H9 (cell line): ENCODE measurements at regions not wholly inside any gene's neighbourhood (a gene's known extent, or its start where the extent isn't known, plus 50 kb on each side); places are given as distances from the start of the nearest gene placed in this dataset.

Experiments
- DNase-seq: peaks from one replicate; pipeline ENCODE4 v3.0.0-alpha.2; 2017
- H2AFZ ChIP-seq: one replicate; pipeline ENCODE4 v1.6.1; 2013; ENCODE audit warnings: mild to moderate bottlenecking, low read length, control low read depth, moderate library complexity
- H2AK5ac ChIP-seq: 2 replicates; pipeline ENCODE4 v1.6.1; 2013; ENCODE audit warnings: low read length, control low read depth, mixed read lengths; ENCODE audit not compliant: insufficient read length
- H2BK120ac ChIP-seq: one replicate; pipeline ENCODE4 v1.6.1; 2013; ENCODE audit warnings: low read depth, mild to moderate bottlenecking, low read length, control low read depth, inconsistent platforms; ENCODE audit not compliant: poor library complexity, severe bottlenecking
- H2BK12ac ChIP-seq: 2 replicates; pipeline ENCODE4 v1.6.1; 2013; ENCODE audit warnings: low read length, control low read depth, mixed read lengths, low read depth; ENCODE audit not compliant: insufficient read length
- H2BK15ac ChIP-seq: 2 replicates; pipeline ENCODE4 v1.6.1; 2013; ENCODE audit warnings: low read depth, low read length, control low read depth
- H2BK20ac ChIP-seq: one replicate; pipeline ENCODE4 v1.6.1; 2013; ENCODE audit warnings: low read depth, mild to moderate bottlenecking, low read length, control low read depth, inconsistent platforms; ENCODE audit not compliant: poor library complexity, severe bottlenecking
- H2BK5ac ChIP-seq: 2 replicates; pipeline ENCODE4 v1.6.1; 2013; ENCODE audit warnings: low read length, control low read depth, mixed read lengths; ENCODE audit not compliant: insufficient read length
- H3K14ac ChIP-seq: 2 replicates; pipeline ENCODE4 v1.6.1; 2013; ENCODE audit warnings: low read length, control low read depth; ENCODE audit not compliant: insufficient read depth
- H3K18ac ChIP-seq: 2 replicates; pipeline ENCODE4 v1.6.1; 2013; ENCODE audit warnings: low read depth, mild to moderate bottlenecking, mixed read lengths, low read length, control low read depth; ENCODE audit not compliant: insufficient read length
- H3K23ac ChIP-seq: 2 replicates; pipeline ENCODE4 v1.6.1; 2013; ENCODE audit warnings: low read length, control low read depth, mixed read lengths, low read depth; ENCODE audit not compliant: insufficient read length
- H3K23me2 ChIP-seq: 2 replicates; pipeline ENCODE4 v1.6.1; 2013; ENCODE audit warnings: low read depth, mild to moderate bottlenecking, mixed read lengths, low read length, control low read depth; ENCODE audit not compliant: insufficient read length, poor library complexity, severe bottlenecking
- H3K27ac ChIP-seq: 2 replicates; pipeline ENCODE4 v1.5.1; 2013; ENCODE audit warnings: low read length, control low read depth, mixed read lengths, low read depth; ENCODE audit not compliant: insufficient read length
- H3K27me3 ChIP-seq: 2 replicates; pipeline ENCODE4 v1.6.1; 2013; ENCODE audit warnings: low read length, control low read depth, inconsistent platforms; ENCODE audit not compliant: insufficient read depth
- H3K4ac ChIP-seq: 2 replicates; pipeline ENCODE4 v1.6.1; 2013; ENCODE audit warnings: low read depth, mild to moderate bottlenecking, control low read depth, inconsistent platforms, low read length, moderate library complexity
- H3K4me1 ChIP-seq: 2 replicates; pipeline ENCODE4 v1.6.1; 2013; ENCODE audit warnings: low read length, control low read depth, inconsistent platforms; ENCODE audit not compliant: insufficient read depth
- H3K4me2 ChIP-seq: 2 replicates; pipeline ENCODE4 v1.6.1; 2013; ENCODE audit warnings: low read length, control low read depth, mixed read lengths; ENCODE audit not compliant: insufficient read length, insufficient read depth
- H3K56ac ChIP-seq: 2 replicates; pipeline ENCODE4 v1.6.1; 2013; ENCODE audit warnings: low read depth, mild to moderate bottlenecking, mixed read lengths, low read length, control low read depth; ENCODE audit not compliant: insufficient read length
- H3K79me1 ChIP-seq: 2 replicates; pipeline ENCODE4 v1.6.1; 2013; ENCODE audit warnings: low read depth, mild to moderate bottlenecking, moderate library complexity, low read length, control low read depth, inconsistent platforms; ENCODE audit not compliant: insufficient read depth, poor library complexity, severe bottlenecking
- H3K79me2 ChIP-seq: 2 replicates; pipeline ENCODE4 v1.6.1; 2013; ENCODE audit warnings: low read length, control low read depth, inconsistent platforms; ENCODE audit not compliant: insufficient read depth
- H3K9ac ChIP-seq: 2 replicates; pipeline ENCODE4 v1.6.1; 2013; ENCODE audit warnings: low read length, control low read depth, mixed read lengths; ENCODE audit not compliant: insufficient read length; ENCODE audit errors: extremely low read depth
- H3K9me3 ChIP-seq: one replicate; pipeline ENCODE4 v1.6.1; 2013; ENCODE audit warnings: low read depth, low read length, inconsistent platforms; ENCODE audit not compliant: control insufficient read depth
- H3T11ph ChIP-seq: one replicate; pipeline ENCODE4 v1.6.1; 2013; ENCODE audit warnings: mild to moderate bottlenecking, low read length, control low read depth, inconsistent platforms
- H4K20me1 ChIP-seq: one replicate; pipeline ENCODE4 v1.6.1; 2013; ENCODE audit not compliant: control insufficient read depth, insufficient read length, insufficient read depth
- H4K5ac ChIP-seq: 2 replicates; pipeline ENCODE4 v1.6.1; 2013; ENCODE audit warnings: low read depth, mild to moderate bottlenecking, mixed read lengths, low read length, control low read depth; ENCODE audit not compliant: insufficient read length
- H4K8ac ChIP-seq: replicated peaks from 2 replicates; pipeline ENCODE4 v1.6.1; 2013; ENCODE audit warnings: low read length, control low read depth, mixed read lengths, low read depth; ENCODE audit not compliant: insufficient read length
- H4K91ac ChIP-seq: 2 replicates; pipeline ENCODE4 v1.6.1; 2013; ENCODE audit warnings: low read depth, mild to moderate bottlenecking, moderate library complexity, mixed read lengths, low read length, control low read depth; ENCODE audit not compliant: insufficient read length
- H3K27ac Mint-ChIP-seq, 3 experiments: 2 replicates in 2 of 3; 3 replicates in 1 of 3; pipeline ENCODE4 v1.8.0; 2020 to 2021; ENCODE audit warnings: mixed read lengths in 3 of 3, mild to moderate bottlenecking in 1 of 3, moderate library complexity in 1 of 3
- H3K27me3 Mint-ChIP-seq: 2 replicates; pipeline ENCODE4 v1.8.0; 2021; ENCODE audit warnings: low read depth, mild to moderate bottlenecking, moderate library complexity, mixed read lengths
- H3K36me3 Mint-ChIP-seq, 3 experiments: 2 replicates in 2 of 3; 3 replicates in 1 of 3; pipeline ENCODE4 v1.8.0; 2020 to 2021; ENCODE audit warnings: low read depth in 3 of 3, mixed read lengths in 3 of 3; ENCODE audit not compliant: insufficient read depth in 1 of 3
- H3K4me1 Mint-ChIP-seq, 2 experiments: 2 replicates each; pipeline ENCODE4 v1.8.0; 2020; ENCODE audit warnings: mixed read lengths in 2 of 2
- H3K4me3 Mint-ChIP-seq, 2 experiments: 2 replicates in 1 of 2; 3 replicates in 1 of 2; pipeline ENCODE4 v1.8.0; 2020 to 2021; ENCODE audit warnings: mild to moderate bottlenecking in 2 of 2, mixed read lengths in 2 of 2, moderate library complexity in 1 of 2
- H3K9me3 Mint-ChIP-seq, 2 experiments: 2 replicates in 1 of 2; 3 replicates in 1 of 2; pipeline ENCODE4 v1.8.0; 2020; ENCODE audit warnings: mild to moderate bottlenecking in 2 of 2, mixed read lengths in 2 of 2, moderate library complexity in 1 of 2
- CTCF ChIP-seq: fragments of 200-600 bp; sonication (generic); conservative IDR thresholded peaks from 3 replicates; pipeline ENCODE4 v1.8.0; 2021; ENCODE audit warnings: antibody characterized with exemption, mild to moderate bottlenecking
- WGBS: extraction: QIAGEN DNeasy Blood & Tissue Kit; methylation state at CpG from one replicate; pipeline ENCODE4 v1.1.7; 2013; ENCODE audit warnings: missing lambda C conversion rate, low lambda C conversion rate, mixed read lengths; ENCODE audit not compliant: insufficient read length; ENCODE audit errors: extremely low coverage; 5-methylcytosine and 5-hydroxymethylcytosine counted together

- no CpG with 5 or more reads among the region's 20 CpGs for WGBS
- DNase-seq = no peak
- Histone ChIP-seq H2BK5ac (no peak overlapping the region), H3K14ac (no peak overlapping the region), H2BK15ac (no peak overlapping the region), H4K8ac (no peak overlapping the region), H3K4me1 (no peaks in the 10 kb centered on the region), H3K56ac (no peak overlapping the region), H4K5ac (no peak overlapping the region), H3K27ac (no peak overlapping the region), H3K23ac (no peak overlapping the region), H3K79me2 (no peaks in the 10 kb centered on the region), H3T11ph (no peak overlapping the region), H3K79me1 (no peaks in the 10 kb centered on the region), H3K4ac (no peak overlapping the region), H3K9me3 (peaks cover 48% of the 10 kb centered on the region), H2BK12ac (no peak overlapping the region), H4K91ac (no peak overlapping the region), H4K20me1 (no peaks in the 10 kb centered on the region), H3K4me2 (no peak overlapping the region), H2AFZ (no peak overlapping the region), H2BK20ac (no peak overlapping the region), H3K23me2 (no peaks in the 10 kb centered on the region), H2BK120ac (no peak overlapping the region), H3K27me3 (no peaks in the 10 kb centered on the region), H3K9ac (no peak overlapping the region), H2AK5ac (no peak overlapping the region), H3K18ac (no peak overlapping the region)
- H3K9me3 Mint-ChIP-seq = peaks cover 52 to 67% of the 10 kb centered on the region in 2 experiments
- no peaks in the 10 kb centered on the region; the same call in 1 of the 2 replicates for H3K27me3 Mint-ChIP-seq
- TF ChIP-seq CTCF = no peak
- H3K4me3 Mint-ChIP-seq = no peak overlapping the region
- H3K36me3 Mint-ChIP-seq = peaks cover 7 to 14% (median 9%) of the 10 kb centered on the region in 3 experiments; a peak in 5 of 7 replicates
- no peaks in the 10 kb centered on the region for H3K4me1 Mint-ChIP-seq
- H3K27ac Mint-ChIP-seq = no peak overlapping the region
Measured at GRCh38 chr14:105601360-105602242, 75.2 kb downstream of the TMEM121 start.
